Keratinocyte (primary cell): ENCODE measurements at regions not wholly inside any gene's neighbourhood (a gene's known extent, or its start where the extent isn't known, plus 50 kb on each side); places are given as distances from the start of the nearest gene placed in this dataset.

Source experiments
- DNase-seq: peaks from one replicate; pipeline ENCODE4 v3.0.0-alpha.2; 2011; ENCODE audit warnings: low read depth, missing footprints, low spot score
- FAIRE-seq: peaks from 2 replicates; lab custom pipeline; 2011; peaks lifted over from hg19 to GRCh38; lab: Jason Lieb, UNC
- H2AFZ ChIP-seq: 2 replicates; pipeline ENCODE4 v1.6.0; 2012; ENCODE audit warnings: low read length, control low read depth, inconsistent platforms; ENCODE audit not compliant: control insufficient read depth
- H3K27ac ChIP-seq: 2 replicates; pipeline ENCODE4 v1.5.1; 2011; ENCODE audit warnings: low read length; ENCODE audit not compliant: control insufficient read depth, insufficient read depth
- H3K27me3 ChIP-seq: 3 replicates; pipeline ENCODE4 v1.6.0; 2011; ENCODE audit warnings: low read length; ENCODE audit not compliant: control insufficient read depth, insufficient read depth; ENCODE audit errors: extremely low read depth
- H3K36me3 ChIP-seq, 2 experiments: 2 replicates in 1 of 2; 3 replicates in 1 of 2; pipeline ENCODE4 v1.5.1; 2011; ENCODE audit warnings: low read length in 2 of 2, mild to moderate bottlenecking in 1 of 2; ENCODE audit not compliant: control insufficient read depth in 2 of 2, insufficient read depth in 2 of 2; ENCODE audit errors: extremely low read depth in 1 of 2
- H3K4me1 ChIP-seq: 3 replicates; pipeline ENCODE4 v1.5.1; 2011; ENCODE audit warnings: low read length; ENCODE audit not compliant: control insufficient read depth, insufficient read depth; ENCODE audit errors: extremely low read depth
- H3K4me2 ChIP-seq: 3 replicates; pipeline ENCODE4 v1.6.0; 2011; ENCODE audit warnings: low read depth, low read length; ENCODE audit not compliant: control insufficient read depth, insufficient read depth; ENCODE audit errors: extremely low read depth
- H3K4me3 ChIP-seq, 3 experiments: fragments of 200-600 bp in 1 of 3; sonication (generic) in 1 of 3; 2 replicates in 2 of 3; 3 replicates in 1 of 3; pipeline ENCODE4 v1.5.1; 2011 to 2016; ENCODE audit warnings: low read length in 3 of 3, mild to moderate bottlenecking in 3 of 3, control low read depth in 2 of 3, inconsistent platforms in 1 of 3, low read depth in 1 of 3, mixed read lengths in 1 of 3, mixed run types in 1 of 3, moderate library complexity in 1 of 3; ENCODE audit not compliant: control insufficient read depth in 2 of 3, insufficient read depth in 2 of 3; ENCODE audit errors: extremely low read depth in 1 of 3
- H3K79me2 ChIP-seq: 2 replicates; pipeline ENCODE4 v1.6.0; 2012; ENCODE audit warnings: low read length; ENCODE audit not compliant: control insufficient read depth, insufficient read depth
- H3K9ac ChIP-seq: 3 replicates; pipeline ENCODE4 v1.6.0; 2011; ENCODE audit warnings: low read length; ENCODE audit not compliant: control insufficient read depth, insufficient read depth; ENCODE audit errors: extremely low read depth
- H3K9me1 ChIP-seq: 3 replicates; pipeline ENCODE4 v1.6.0; 2011; ENCODE audit warnings: low read length; ENCODE audit not compliant: control insufficient read depth, insufficient read depth; ENCODE audit errors: extremely low read depth
- H3K9me3 ChIP-seq: 2 replicates; pipeline ENCODE4 v1.5.1; 2012; ENCODE audit warnings: low read depth, low read length; ENCODE audit not compliant: control insufficient read depth
- H4K20me1 ChIP-seq: 3 replicates; pipeline ENCODE4 v1.6.0; 2011; ENCODE audit warnings: low read length; ENCODE audit not compliant: control insufficient read depth, insufficient read depth; ENCODE audit errors: extremely low read depth
- CTCF ChIP-seq, 3 experiments: IDR thresholded peaks in 1 of 3; conservative IDR thresholded peaks in 1 of 3; optimal IDR thresholded peaks in 1 of 3; 2 replicates in 2 of 3; 3 replicates in 1 of 3; pipeline versions ENCODE3 to v1.5.1; 2011; ENCODE audit warnings: low read length in 3 of 3, mild to moderate bottlenecking in 3 of 3, moderate library complexity in 2 of 3, control low read depth in 1 of 3, inconsistent platforms in 1 of 3; ENCODE audit not compliant: insufficient read depth in 2 of 3; ENCODE audit errors: extremely low read depth in 1 of 3
- EZH2 ChIP-seq: IDR thresholded peaks from one replicate; pipeline ENCODE4 v1.6.1; 2012; ENCODE audit warnings: inconsistent platforms, mild to moderate bottlenecking, low read length, moderate library complexity
- dilution Hi-C: fragments of 300-500 bp; cut with MboI; formaldehyde crosslinking; loops from one replicate; pipeline ENCODE4 v1.7.0; 2020; ENCODE audit warnings: low sequenced_read_pairs; ENCODE audit not compliant: extremely low pct_ligation_motif_present

DNA sequence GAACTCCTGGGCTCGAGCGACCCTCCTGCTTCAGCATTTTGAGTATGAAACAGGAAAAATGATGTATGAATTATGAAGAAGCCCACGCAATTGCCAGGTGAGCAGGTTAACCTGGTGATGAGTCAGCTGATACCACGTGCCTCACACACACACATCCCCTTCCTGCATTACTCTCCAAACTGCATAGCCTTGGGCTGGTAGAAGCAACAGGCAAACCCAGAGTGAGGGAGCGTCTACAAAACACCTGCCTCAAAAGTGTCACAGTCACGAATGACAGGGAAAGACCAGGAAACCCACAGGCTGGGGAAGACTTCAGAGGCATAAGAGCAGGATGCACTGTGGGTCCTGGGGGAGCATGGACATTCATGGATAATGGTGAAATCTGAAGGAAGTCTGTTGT is 192.8 kb upstream of the IRS2 start:
- Histone ChIP-seq H3K4me2 (no peak overlapping the region), H3K79me2 (no peaks in the 10 kb centered on the region), H4K20me1 (no peaks in the 10 kb centered on the region), H3K9ac (no peak overlapping the region), H3K36me3 (no peaks in the 10 kb centered on the region), H2AFZ (no peak overlapping the region), H3K4me1 (peaks cover 6% of the 10 kb centered on the region), H3K4me3 (no peak overlapping the region), H3K27me3 (no peaks in the 10 kb centered on the region), H3K9me3 (no peaks in the 10 kb centered on the region), H3K9me1 (no peaks in the 10 kb centered on the region), H3K27ac (no peak overlapping the region)
- dilution Hi-C loops = no loop called here
- FAIRE-seq = peak; percentile 99
- TF ChIP-seq CTCF (optimal IDR thresholded peaks at IDR 0.05 in 1 of 3, IDR thresholded peaks at IDR 0.05 in 1 of 3, conservative IDR thresholded peaks at IDR 0.05 in 1 of 3; ENCODE audit: extremely low read depth in 1 of 3, insufficient read depth in 2 of 3, low read length in 3 of 3) (no peak), EZH2 (no peak)
- peak; percentile 26 for DNase-seq

DNA sequence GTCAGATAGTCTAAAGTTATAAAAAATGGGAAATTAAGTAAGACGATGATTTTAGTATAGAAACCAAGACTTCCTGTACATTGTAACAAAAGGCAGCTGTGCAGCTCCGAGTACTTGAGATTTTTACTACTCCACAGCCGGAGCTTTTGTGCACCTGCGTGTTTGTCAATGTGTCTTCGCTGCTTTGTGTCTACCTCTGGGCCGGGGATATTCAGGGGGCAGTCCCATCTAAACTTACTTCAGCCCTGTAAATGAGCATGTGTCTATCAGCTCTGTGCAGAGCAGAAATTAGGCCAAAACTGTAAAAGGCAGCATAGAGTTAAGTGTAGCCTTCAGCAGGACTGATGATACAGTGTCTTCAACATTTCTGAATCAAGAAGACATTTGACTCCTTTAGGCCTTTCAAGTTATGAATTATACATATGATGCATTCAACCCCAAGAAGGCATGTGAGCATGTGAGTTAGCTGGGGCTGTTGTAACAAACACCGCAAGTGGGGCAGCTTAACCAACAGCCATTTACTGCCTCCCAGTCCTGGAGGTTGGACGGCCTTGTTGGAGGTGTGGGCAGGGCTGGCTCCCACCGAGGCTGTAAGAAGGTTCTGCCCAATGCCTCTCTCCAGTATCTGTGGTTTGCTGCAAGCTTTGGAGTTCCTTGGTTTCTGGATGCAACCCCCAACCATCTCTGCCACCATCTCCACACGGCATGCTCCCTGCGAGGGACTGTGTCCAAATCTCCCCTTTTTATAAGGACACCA is 191.0 kb upstream of the IRS2 start:
- Histone ChIP-seq H3K9me1 (no peaks in the 10 kb centered on the region), H4K20me1 (no peaks in the 10 kb centered on the region), H3K27ac (no peak overlapping the region), H3K9me3 (no peaks in the 10 kb centered on the region), H3K79me2 (no peaks in the 10 kb centered on the region), H3K27me3 (no peaks in the 10 kb centered on the region), H3K4me3 (no peak overlapping the region), H3K4me2 (no peak overlapping the region), H3K4me1 (peaks cover 6% of the 10 kb centered on the region), H3K9ac (no peak overlapping the region), H3K36me3 (no peaks in the 10 kb centered on the region), H2AFZ (no peak overlapping the region)
- dilution Hi-C loops = no loop called here
- DNase-seq = no peak
- FAIRE-seq = no peak
- TF ChIP-seq EZH2 = no peak
- TF ChIP-seq CTCF (optimal IDR thresholded peaks at IDR 0.05 in 1 of 3, IDR thresholded peaks at IDR 0.05 in 1 of 3, conservative IDR thresholded peaks at IDR 0.05 in 1 of 3; ENCODE audit: extremely low read depth in 1 of 3, insufficient read depth in 2 of 3, low read length in 3 of 3) = no peak
